ENCODE measurements at regions not wholly inside any gene's neighbourhood (a gene's known extent, or its start where the extent isn't known, plus 50 kb on each side); places are given as distances from the start of the nearest gene placed in this dataset.

- no peak for DNase-seq
Observed at GRCh38 chr6:113597231-113597583, 259.9 kb upstream of the MARCKS start.

GRCh38 chr6:113598786-113599185, 258.4 kb upstream of the MARCKS start:
- no peak for DNase-seq

- no peak for DNase-seq
Observed at GRCh38 chr6:113599444-113599843, 257.7 kb upstream of the MARCKS start.

GRCh38 chr6:113600551-113601339, 256.4 kb upstream of the MARCKS start:
- DNase-seq: no peak

- DNase-seq: no peak
Observed at GRCh38 chr6:113607821-113608545, 249.2 kb upstream of the MARCKS start.

- no peak for DNase-seq
Observed at GRCh38 chr6:113610377-113610988, 246.7 kb upstream of the MARCKS start.

- no peak for DNase-seq
Observed at GRCh38 chr6:113616701-113617274, 240.4 kb upstream of the MARCKS start.

- no peak for DNase-seq
Observed at GRCh38 chr6:113619077-113619476, 238.1 kb upstream of the MARCKS start.

- no peak for DNase-seq
Observed at GRCh38 chr6:113620386-113620785, 236.8 kb upstream of the MARCKS start.

- DNase-seq: no peak
Observed at GRCh38 chr6:113622254-113622653, 234.9 kb upstream of the MARCKS start.

GRCh38 chr6:113623129-113623528, 234.0 kb upstream of the MARCKS start:
- DNase-seq: no peak

GRCh38 chr6:113625850-113626249, 231.3 kb upstream of the MARCKS start:
- DNase-seq: no peak

GRCh38 chr6:113626475-113626874, 230.7 kb upstream of the MARCKS start:
- no peak for DNase-seq

- DNase-seq: no peak
Observed at GRCh38 chr6:113627480-113627879, 229.7 kb upstream of the MARCKS start.

- DNase-seq: no peak
Observed at GRCh38 chr6:113629256-113629655, 227.9 kb upstream of the MARCKS start.

GRCh38 chr6:113629975-113630737, 227.0 kb upstream of the MARCKS start:
- DNase-seq: no peak

GRCh38 chr6:113630738-113631535, 226.2 kb upstream of the MARCKS start:
- no peak for DNase-seq

- no peak for DNase-seq
Observed at GRCh38 chr6:113631666-113632065, 225.5 kb upstream of the MARCKS start.

GRCh38 chr6:113632220-113632864, 224.8 kb upstream of the MARCKS start:
- DNase-seq: no peak

- no peak for DNase-seq
Observed at GRCh38 chr6:113633638-113634037, 223.5 kb upstream of the MARCKS start.

Measured in muscle of arm (tissue), 1 donor.